GM23338 (cell line): ENCODE measurements at regions not wholly inside any gene's neighbourhood (a gene's known extent, or its start where the extent isn't known, plus 50 kb on each side); places are given as distances from the start of the nearest gene placed in this dataset.

ENCODE experiments used
- ATAC-seq: fragments of 200-7000 bp; cut with Tn5 transposase; 3 replicates; pipeline ENCODE4 v1.9.1; 2020
- DNase-seq: peaks from one replicate; pipeline ENCODE4 v3.0.0-alpha.2; 2015; ENCODE audit warnings: low spot score
- H2AFZ ChIP-seq: fragments of 200-600 bp; sonication (generic); 2 replicates; pipeline ENCODE4 v1.8.0; 2016; ENCODE audit warnings: antibody characterized with exemption, mild to moderate bottlenecking, moderate library complexity
- H3F3A ChIP-seq: fragments of 200-600 bp; sonication (generic); replicated peaks from 2 replicates; pipeline ENCODE4 v1.8.0; 2017; ENCODE audit warnings: antibody characterized with exemption, mixed run types, low read depth
- H3K27ac ChIP-seq: fragments of 200-600 bp; sonication (generic); 2 replicates; pipeline ENCODE4 v1.6.1; 2016; ENCODE audit warnings: low read depth
- H3K27me3 ChIP-seq: fragments of 200-600 bp; sonication (generic); 2 replicates; pipeline ENCODE4 v1.8.0; 2016; ENCODE audit warnings: mild to moderate bottlenecking, mixed run types, moderate library complexity; ENCODE audit not compliant: insufficient read depth
- H3K36me3 ChIP-seq: fragments of 200-600 bp; sonication (generic); 2 replicates; pipeline ENCODE4 v1.8.0; 2016; ENCODE audit warnings: mild to moderate bottlenecking; ENCODE audit not compliant: insufficient read depth
- H3K4me1 ChIP-seq: fragments of 200-600 bp; sonication (generic); 2 replicates; pipeline ENCODE4 v1.8.0; 2016; ENCODE audit warnings: mild to moderate bottlenecking, moderate library complexity; ENCODE audit not compliant: insufficient read depth
- H3K4me2 ChIP-seq: fragments of 200-600 bp; sonication (generic); 2 replicates; pipeline ENCODE4 v1.7.1; 2017; ENCODE audit warnings: mixed run types
- H3K4me3 ChIP-seq: fragments of 200-600 bp; sonication (generic); 2 replicates; pipeline ENCODE4 v1.6.1; 2016; ENCODE audit warnings: mixed run types
- H3K79me2 ChIP-seq: fragments of 200-600 bp; sonication (generic); replicated peaks from 2 replicates; pipeline ENCODE4 v1.8.0; 2017; ENCODE audit warnings: mild to moderate bottlenecking; ENCODE audit not compliant: insufficient read depth
- H3K9me2 ChIP-seq: fragments of 200-600 bp; sonication (generic); 2 replicates; pipeline ENCODE4 v1.8.0; 2017; ENCODE audit not compliant: insufficient read depth
- H4K20me1 ChIP-seq: fragments of 200-600 bp; sonication (generic); replicated peaks from 2 replicates; pipeline ENCODE4 v1.8.0; 2017; ENCODE audit warnings: mild to moderate bottlenecking; ENCODE audit not compliant: insufficient read depth
- H3K27ac Mint-ChIP-seq: 2 replicates; pipeline ENCODE4 v1.8.0; 2020; ENCODE audit warnings: inconsistent platforms, mild to moderate bottlenecking, moderate library complexity, mixed read lengths
- H3K27me3 Mint-ChIP-seq: 3 replicates; pipeline ENCODE4 v1.8.0; 2022; ENCODE audit warnings: low read depth, mild to moderate bottlenecking, moderate library complexity, mixed read lengths, inconsistent platforms; ENCODE audit not compliant: insufficient read depth, poor library complexity
- H3K36me3 Mint-ChIP-seq: 3 replicates; pipeline ENCODE4 v1.8.0; 2021; ENCODE audit warnings: low read depth, mild to moderate bottlenecking, inconsistent platforms, moderate library complexity, mixed read lengths
- H3K4me1 Mint-ChIP-seq: 3 replicates; pipeline ENCODE4 v1.8.0; 2020; ENCODE audit warnings: mild to moderate bottlenecking, inconsistent platforms, mixed read lengths
- H3K4me3 Mint-ChIP-seq: 3 replicates; pipeline ENCODE4 v1.8.0; 2021; ENCODE audit warnings: moderate library complexity, mild to moderate bottlenecking, inconsistent platforms, mixed read lengths
- H3K9me3 Mint-ChIP-seq: 3 replicates; pipeline ENCODE4 v1.8.0; 2020; ENCODE audit warnings: moderate library complexity, mild to moderate bottlenecking, inconsistent platforms, mixed read lengths
- CREB1 ChIP-seq: fragments of 250-450 bp; sonication (Bioruptor Pico); IDR thresholded peaks from 2 replicates; pipeline ENCODE4 v1.5.0; 2020; ENCODE audit warnings: low read depth, mild to moderate bottlenecking, moderate library complexity
- EZH2 ChIP-seq: fragments of 200-600 bp; sonication (generic); IDR thresholded peaks from one replicate; pipeline ENCODE4 v1.8.0; 2017; ENCODE audit warnings: antibody characterized with exemption, mild to moderate bottlenecking, low read depth; ENCODE audit not compliant: unreplicated experiment
- EZH2phosphoT487 ChIP-seq: fragments of 200-600 bp; sonication (generic); IDR thresholded peaks from one replicate; pipeline ENCODE4 v1.8.1; 2018; ENCODE audit warnings: antibody characterized with exemption; ENCODE audit not compliant: unreplicated experiment
- JUNB ChIP-seq: IDR thresholded peaks from one replicate; pipeline ENCODE4 v1.6.1; 2016; ENCODE audit warnings: antibody characterized with exemption; ENCODE audit not compliant: unreplicated experiment
- NANOG ChIP-seq: IDR thresholded peaks from 2 replicates; pipeline ENCODE4 v1.6.1; 2016; ENCODE audit warnings: antibody characterized with exemption, borderline replicate concordance
- POLR2AphosphoS5 ChIP-seq: IDR thresholded peaks from 2 replicates; pipeline ENCODE4 v1.6.1; 2016; ENCODE audit warnings: antibody characterized with exemption, low read depth
- ZNF114 ChIP-seq: fragments of 250-450 bp; sonication (Bioruptor Pico); IDR thresholded peaks from 2 replicates; pipeline ENCODE4 v1.5.0; 2020; ENCODE audit warnings: mild to moderate bottlenecking, moderate library complexity
- TF ChIP-seq, protein P1 (sequence below): fragments of 250-450 bp; sonication (Bioruptor Pico); IDR thresholded peaks from 2 replicates; pipeline ENCODE4 v1.5.0; 2020; ENCODE audit warnings: mild to moderate bottlenecking, moderate library complexity
- TF ChIP-seq, protein P2 (sequence below), 2 experiments: fragments of 200-600 bp in 1 of 2; sonication (generic) in 1 of 2; conservative IDR thresholded peaks; 2 replicates each; pipeline versions ENCODE4 v1.5.1 to v1.6.1; 2016 to 2017; ENCODE audit warnings: antibody characterized with exemption in 2 of 2, low read depth in 2 of 2, mild to moderate bottlenecking in 2 of 2, moderate library complexity in 1 of 2
- TF ChIP-seq, protein P3 (sequence below): IDR thresholded peaks from 2 replicates; pipeline ENCODE4 v1.6.1; 2016; ENCODE audit warnings: antibody characterized with exemption

DNA sequence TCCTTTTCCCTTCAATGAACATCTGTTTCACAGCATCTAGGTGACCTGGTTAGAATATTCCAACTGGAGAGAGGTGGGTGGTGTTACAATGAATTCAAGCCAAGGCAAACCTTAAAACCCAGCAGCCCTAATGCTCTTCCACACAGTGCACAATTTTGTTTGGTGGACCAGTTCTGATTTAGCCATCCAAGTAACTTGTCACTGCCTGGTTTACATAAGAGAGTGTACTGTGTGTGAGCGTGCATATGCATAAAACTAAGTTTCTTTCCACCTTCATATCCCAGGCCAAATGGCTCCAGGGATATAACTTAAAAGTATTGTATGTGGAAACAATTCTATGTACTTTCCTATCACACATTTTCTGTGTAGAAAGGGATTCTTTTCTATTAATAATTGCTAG, 200.4 kb upstream of the FAR2 start (continued):
- TF ChIP-seq, protein P1, sequence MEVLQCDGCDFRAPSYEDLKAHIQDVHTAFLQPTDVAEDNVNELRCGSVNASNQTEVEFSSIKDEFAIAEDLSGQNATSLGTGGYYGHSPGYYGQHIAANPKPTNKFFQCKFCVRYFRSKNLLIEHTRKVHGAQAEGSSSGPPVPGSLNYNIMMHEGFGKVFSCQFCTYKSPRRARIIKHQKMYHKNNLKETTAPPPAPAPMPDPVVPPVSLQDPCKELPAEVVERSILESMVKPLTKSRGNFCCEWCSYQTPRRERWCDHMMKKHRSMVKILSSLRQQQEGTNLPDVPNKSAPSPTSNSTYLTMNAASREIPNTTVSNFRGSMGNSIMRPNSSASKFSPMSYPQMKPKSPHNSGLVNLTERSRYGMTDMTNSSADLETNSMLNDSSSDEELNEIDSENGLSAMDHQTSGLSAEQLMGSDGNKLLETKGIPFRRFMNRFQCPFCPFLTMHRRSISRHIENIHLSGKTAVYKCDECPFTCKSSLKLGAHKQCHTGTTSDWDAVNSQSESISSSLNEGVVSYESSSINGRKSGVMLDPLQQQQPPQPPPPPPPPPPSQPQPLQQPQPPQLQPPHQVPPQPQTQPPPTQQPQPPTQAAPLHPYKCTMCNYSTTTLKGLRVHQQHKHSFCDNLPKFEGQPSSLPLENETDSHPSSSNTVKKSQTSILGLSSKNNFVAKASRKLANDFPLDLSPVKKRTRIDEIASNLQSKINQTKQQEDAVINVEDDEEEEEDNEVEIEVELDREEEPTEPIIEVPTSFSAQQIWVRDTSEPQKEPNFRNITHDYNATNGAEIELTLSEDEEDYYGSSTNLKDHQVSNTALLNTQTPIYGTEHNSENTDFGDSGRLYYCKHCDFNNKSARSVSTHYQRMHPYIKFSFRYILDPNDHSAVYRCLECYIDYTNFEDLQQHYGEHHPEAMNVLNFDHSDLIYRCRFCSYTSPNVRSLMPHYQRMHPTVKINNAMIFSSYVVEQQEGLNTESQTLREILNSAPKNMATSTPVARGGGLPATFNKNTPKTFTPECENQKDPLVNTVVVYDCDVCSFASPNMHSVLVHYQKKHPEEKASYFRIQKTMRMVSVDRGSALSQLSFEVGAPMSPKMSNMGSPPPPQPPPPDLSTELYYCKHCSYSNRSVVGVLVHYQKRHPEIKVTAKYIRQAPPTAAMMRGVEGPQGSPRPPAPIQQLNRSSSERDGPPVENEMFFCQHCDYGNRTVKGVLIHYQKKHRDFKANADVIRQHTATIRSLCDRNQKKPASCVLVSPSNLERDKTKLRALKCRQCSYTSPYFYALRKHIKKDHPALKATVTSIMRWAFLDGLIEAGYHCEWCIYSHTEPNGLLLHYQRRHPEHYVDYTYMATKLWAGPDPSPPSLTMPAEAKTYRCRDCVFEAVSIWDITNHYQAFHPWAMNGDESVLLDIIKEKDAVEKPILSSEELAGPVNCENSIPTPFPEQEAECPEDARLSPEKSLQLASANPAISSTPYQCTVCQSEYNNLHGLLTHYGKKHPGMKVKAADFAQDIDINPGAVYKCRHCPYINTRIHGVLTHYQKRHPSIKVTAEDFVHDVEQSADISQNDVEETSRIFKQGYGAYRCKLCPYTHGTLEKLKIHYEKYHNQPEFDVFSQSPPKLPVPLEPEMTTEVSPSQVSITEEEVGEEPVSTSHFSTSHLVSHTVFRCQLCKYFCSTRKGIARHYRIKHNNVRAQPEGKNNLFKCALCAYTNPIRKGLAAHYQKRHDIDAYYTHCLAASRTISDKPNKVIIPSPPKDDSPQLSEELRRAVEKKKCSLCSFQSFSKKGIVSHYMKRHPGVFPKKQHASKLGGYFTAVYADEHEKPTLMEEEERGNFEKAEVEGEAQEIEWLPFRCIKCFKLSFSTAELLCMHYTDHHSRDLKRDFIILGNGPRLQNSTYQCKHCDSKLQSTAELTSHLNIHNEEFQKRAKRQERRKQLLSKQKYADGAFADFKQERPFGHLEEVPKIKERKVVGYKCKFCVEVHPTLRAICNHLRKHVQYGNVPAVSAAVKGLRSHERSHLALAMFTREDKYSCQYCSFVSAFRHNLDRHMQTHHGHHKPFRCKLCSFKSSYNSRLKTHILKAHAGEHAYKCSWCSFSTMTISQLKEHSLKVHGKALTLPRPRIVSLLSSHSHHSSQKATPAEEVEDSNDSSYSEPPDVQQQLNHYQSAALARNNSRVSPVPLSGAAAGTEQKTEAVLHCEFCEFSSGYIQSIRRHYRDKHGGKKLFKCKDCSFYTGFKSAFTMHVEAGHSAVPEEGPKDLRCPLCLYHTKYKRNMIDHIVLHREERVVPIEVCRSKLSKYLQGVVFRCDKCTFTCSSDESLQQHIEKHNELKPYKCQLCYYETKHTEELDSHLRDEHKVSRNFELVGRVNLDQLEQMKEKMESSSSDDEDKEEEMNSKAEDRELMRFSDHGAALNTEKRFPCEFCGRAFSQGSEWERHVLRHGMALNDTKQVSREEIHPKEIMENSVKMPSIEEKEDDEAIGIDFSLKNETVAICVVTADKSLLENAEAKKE (CRISPR knock-in tag) = no peak
- TF ChIP-seq, protein P2, sequence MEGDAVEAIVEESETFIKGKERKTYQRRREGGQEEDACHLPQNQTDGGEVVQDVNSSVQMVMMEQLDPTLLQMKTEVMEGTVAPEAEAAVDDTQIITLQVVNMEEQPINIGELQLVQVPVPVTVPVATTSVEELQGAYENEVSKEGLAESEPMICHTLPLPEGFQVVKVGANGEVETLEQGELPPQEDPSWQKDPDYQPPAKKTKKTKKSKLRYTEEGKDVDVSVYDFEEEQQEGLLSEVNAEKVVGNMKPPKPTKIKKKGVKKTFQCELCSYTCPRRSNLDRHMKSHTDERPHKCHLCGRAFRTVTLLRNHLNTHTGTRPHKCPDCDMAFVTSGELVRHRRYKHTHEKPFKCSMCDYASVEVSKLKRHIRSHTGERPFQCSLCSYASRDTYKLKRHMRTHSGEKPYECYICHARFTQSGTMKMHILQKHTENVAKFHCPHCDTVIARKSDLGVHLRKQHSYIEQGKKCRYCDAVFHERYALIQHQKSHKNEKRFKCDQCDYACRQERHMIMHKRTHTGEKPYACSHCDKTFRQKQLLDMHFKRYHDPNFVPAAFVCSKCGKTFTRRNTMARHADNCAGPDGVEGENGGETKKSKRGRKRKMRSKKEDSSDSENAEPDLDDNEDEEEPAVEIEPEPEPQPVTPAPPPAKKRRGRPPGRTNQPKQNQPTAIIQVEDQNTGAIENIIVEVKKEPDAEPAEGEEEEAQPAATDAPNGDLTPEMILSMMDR (conservative IDR thresholded peaks at IDR 0.05; ENCODE audit: low read depth in 2 of 2) = no peak
- TF ChIP-seq ZNF114 (CRISPR knock-in tag) = no peak

DNA sequence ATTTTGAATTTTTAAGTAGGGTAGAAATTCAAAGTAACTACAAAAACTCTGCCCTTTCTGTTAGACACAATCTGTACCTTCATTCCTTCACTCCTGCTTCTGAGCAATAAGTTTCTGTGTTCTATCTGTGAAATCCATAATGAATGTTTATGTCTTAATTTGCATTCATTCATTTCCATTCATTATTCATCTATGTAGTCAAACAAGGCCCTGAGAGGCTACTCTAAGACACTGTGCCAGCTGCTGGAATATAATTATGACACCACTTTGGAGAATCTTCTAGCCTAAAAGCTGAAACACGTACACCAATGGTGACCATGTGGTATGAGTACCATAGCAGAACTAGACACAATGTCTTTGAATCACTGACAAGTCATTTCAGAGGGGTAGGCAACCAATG, 199.9 kb upstream of the FAR2 start:
- H3K4me3 Mint-ChIP-seq = no peak overlapping the region
- H3K9me3 Mint-ChIP-seq = no peaks in the 10 kb centered on the region
- Histone ChIP-seq H3K27me3 (no peaks in the 10 kb centered on the region), H4K20me1 (no peaks in the 10 kb centered on the region), H3K4me1 (peaks cover 7% of the 10 kb centered on the region), H3K27ac (no peak overlapping the region), H3K4me3 (no peak overlapping the region), H3K4me2 (no peak overlapping the region), H3K36me3 (no peaks in the 10 kb centered on the region), H3F3A (no peaks in the 10 kb centered on the region), H3K9me2 (no peaks in the 10 kb centered on the region), H2AFZ (no peak overlapping the region), H3K79me2 (no peaks in the 10 kb centered on the region)
- ATAC-seq (no peak), DNase-seq (no peak)
- H3K27me3 Mint-ChIP-seq = no peaks in the 10 kb centered on the region
- H3K36me3 Mint-ChIP-seq = no peaks in the 10 kb centered on the region
- H3K27ac Mint-ChIP-seq = no peak overlapping the region; the same call in 1 of the 2 replicates
- peaks cover 7% of the 10 kb centered on the region; the same call in 2 of the 3 replicates for H3K4me1 Mint-ChIP-seq
- TF ChIP-seq JUNB (no peak), POLR2AphosphoS5 (no peak), EZH2phosphoT487 (no peak), EZH2 (no peak), NANOG (no peak), ZNF114 (CRISPR knock-in tag) (no peak), CREB1 (no peak)
- TF ChIP-seq, protein P3, sequence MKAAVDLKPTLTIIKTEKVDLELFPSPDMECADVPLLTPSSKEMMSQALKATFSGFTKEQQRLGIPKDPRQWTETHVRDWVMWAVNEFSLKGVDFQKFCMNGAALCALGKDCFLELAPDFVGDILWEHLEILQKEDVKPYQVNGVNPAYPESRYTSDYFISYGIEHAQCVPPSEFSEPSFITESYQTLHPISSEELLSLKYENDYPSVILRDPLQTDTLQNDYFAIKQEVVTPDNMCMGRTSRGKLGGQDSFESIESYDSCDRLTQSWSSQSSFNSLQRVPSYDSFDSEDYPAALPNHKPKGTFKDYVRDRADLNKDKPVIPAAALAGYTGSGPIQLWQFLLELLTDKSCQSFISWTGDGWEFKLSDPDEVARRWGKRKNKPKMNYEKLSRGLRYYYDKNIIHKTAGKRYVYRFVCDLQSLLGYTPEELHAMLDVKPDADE = no peak
- TF ChIP-seq, protein P2 (conservative IDR thresholded peaks at IDR 0.05; ENCODE audit: low read depth in 2 of 2) = no peak
